Hepatocyte (in vitro differentiated cells): ENCODE measurements at regions not wholly inside any gene's neighbourhood (a gene's known extent, or its start where the extent isn't known, plus 50 kb on each side); places are given as distances from the start of the nearest gene placed in this dataset.

Source experiments
- CTCF ChIP-seq: fragments of 200-600 bp; sonication (generic); IDR thresholded peaks from 2 replicates; pipeline ENCODE4 v1.5.1; 2016; ENCODE audit warnings: antibody characterized with exemption, mild to moderate bottlenecking; ENCODE audit not compliant: poor library complexity
- EZH2 ChIP-seq: fragments of 200-600 bp; sonication (generic); IDR thresholded peaks from 2 replicates; pipeline ENCODE4 v1.6.1; 2016; ENCODE audit warnings: antibody characterized with exemption, mild to moderate bottlenecking, borderline replicate concordance

- TF ChIP-seq CTCF, result no peak
- no peak for TF ChIP-seq EZH2
Measured at GRCh38 chr17:74040729-74041128, 162.7 kb upstream of the RPL38 start.
